Liver (tissue), 8 donors: ENCODE measurements at regions not wholly inside any gene's neighbourhood (a gene's known extent, or its start where the extent isn't known, plus 50 kb on each side); places are given as distances from the start of the nearest gene placed in this dataset.
A peak's percentile ranks its signal among the peaks of the same experiment; 100 is the strongest.

Experiments used
- DNase-seq: peaks from one replicate; pipeline ENCODE4 v3.0.0-alpha.2; 2017; ENCODE audit warnings: low spot score
- H3K27ac ChIP-seq, 2 donors: one replicate each; pipeline ENCODE4 v1.7.0; 2013; ENCODE audit warnings: inconsistent platforms in 2 of 2, low read length in 2 of 2, control low read depth in 1 of 2, low read depth in 1 of 2, mild to moderate bottlenecking in 1 of 2
- H3K27me3 ChIP-seq, 4 donors: one replicate each; pipeline versions ENCODE4 v1.6.1 to v1.7.0; 2013; ENCODE audit warnings: low read length in 3 of 4, inconsistent platforms in 1 of 4, mild to moderate bottlenecking in 1 of 4, moderate library complexity in 1 of 4; ENCODE audit not compliant: control insufficient read depth in 4 of 4, insufficient read depth in 4 of 4
- H3K36me3 ChIP-seq, 4 donors: one replicate each; pipeline versions ENCODE4 v1.6.1 to v1.7.0; 2013; ENCODE audit warnings: low read length in 3 of 4, mild to moderate bottlenecking in 3 of 4, low read depth in 1 of 4, moderate library complexity in 1 of 4; ENCODE audit not compliant: control insufficient read depth in 4 of 4, insufficient read depth in 3 of 4
- H3K4me1 ChIP-seq, 4 donors: one replicate each; pipeline versions ENCODE4 v1.6.1 to v1.7.0; 2013; ENCODE audit warnings: low read length in 3 of 4, mild to moderate bottlenecking in 3 of 4, moderate library complexity in 1 of 4; ENCODE audit not compliant: control insufficient read depth in 4 of 4, insufficient read depth in 4 of 4
- H3K4me3 ChIP-seq, 3 donors: one replicate each; pipeline versions ENCODE4 v1.6.1 to v1.7.0; 2013; ENCODE audit warnings: low read length in 3 of 3, control low read depth in 1 of 3, low read depth in 1 of 3, mild to moderate bottlenecking in 1 of 3
- H3K9ac ChIP-seq, 2 donors: one replicate each; pipeline ENCODE4 v1.7.0; 2013; ENCODE audit warnings: low read length in 2 of 2, mild to moderate bottlenecking in 2 of 2, moderate library complexity in 2 of 2, control low read depth in 1 of 2, low read depth in 1 of 2
- H3K9me3 ChIP-seq, 4 donors: one replicate each; pipeline versions ENCODE4 v1.6.1 to v1.7.0; 2013; ENCODE audit warnings: low read length in 3 of 4; ENCODE audit not compliant: control insufficient read depth in 4 of 4
- EGR1 ChIP-seq, 2 donors: IDR thresholded peaks; 2 replicates each; pipeline ENCODE4 v1.6.1; 2016 to 2018; ENCODE audit warnings: antibody characterized with exemption in 2 of 2, low read depth in 2 of 2
- FOXA2 ChIP-seq: IDR thresholded peaks from 2 replicates; pipeline ENCODE4 v1.6.1; 2016; ENCODE audit warnings: antibody characterized with exemption
- GABPA ChIP-seq, 2 donors: IDR thresholded peaks in 1 of 2; conservative IDR thresholded peaks in 1 of 2; 2 replicates each; pipeline ENCODE4 v1.6.1; 2016; ENCODE audit warnings: antibody characterized with exemption in 2 of 2, mild to moderate bottlenecking in 1 of 2, moderate library complexity in 1 of 2
- HNF4A ChIP-seq, 2 donors: conservative IDR thresholded peaks; 2 replicates each; pipeline ENCODE4 v1.6.1; 2016; ENCODE audit warnings: antibody characterized with exemption in 2 of 2, mild to moderate bottlenecking in 2 of 2
- JUND ChIP-seq, 2 donors: IDR thresholded peaks; 2 replicates each; pipeline ENCODE4 v1.6.1; 2016; ENCODE audit warnings: antibody characterized with exemption in 2 of 2
- RAD21 ChIP-seq, 2 donors: IDR thresholded peaks; 2 replicates each; pipeline ENCODE4 v1.6.1; 2016; ENCODE audit warnings: antibody characterized with exemption in 2 of 2, mild to moderate bottlenecking in 2 of 2
- SP1 ChIP-seq: IDR thresholded peaks from 2 replicates; pipeline ENCODE4 v1.6.1; 2018; ENCODE audit warnings: antibody characterized with exemption, mild to moderate bottlenecking
- TAF1 ChIP-seq: conservative IDR thresholded peaks from 2 replicates; pipeline ENCODE4 v1.6.1; 2016; ENCODE audit warnings: antibody characterized with exemption, mild to moderate bottlenecking
- YY1 ChIP-seq: IDR thresholded peaks from 2 replicates; pipeline ENCODE4 v1.6.1; 2016; ENCODE audit warnings: antibody characterized with exemption, mild to moderate bottlenecking
- WGBS: extraction: QIAGEN DNeasy Blood & Tissue Kit; methylation state at CpG from one replicate; pipeline ENCODE4 v1.1.7; 2013; 5-methylcytosine and 5-hydroxymethylcytosine counted together
- TF ChIP-seq, protein P1 (sequence below): IDR thresholded peaks from 2 replicates; pipeline ENCODE4 v1.6.1; 2016; ENCODE audit warnings: antibody characterized with exemption, mild to moderate bottlenecking
- TF ChIP-seq, protein P2 (sequence below): IDR thresholded peaks from 2 replicates; pipeline ENCODE4 v1.6.1; 2016; ENCODE audit warnings: antibody characterized with exemption
- TF ChIP-seq, protein P3 (sequence below): fragments of 150-350 bp; IDR thresholded peaks from 2 replicates; pipeline ENCODE4 v1.5.1; 2017; ENCODE audit warnings: improper control_type of control experiment, low read depth, low read length; ENCODE audit not compliant: missing input control
- TF ChIP-seq, protein P4 (sequence below): IDR thresholded peaks from 2 replicates; pipeline ENCODE4 v1.6.1; 2016; ENCODE audit warnings: antibody characterized with exemption
- TF ChIP-seq, protein P5 (sequence below): IDR thresholded peaks from 2 replicates; pipeline ENCODE4 v1.6.1; 2016; ENCODE audit warnings: antibody characterized with exemption
- donor health status: healthy.
- donor health status: healthy.
- donor health status: healthy.
- donor health status: healthy.
- donor health status: healthy.

DNA sequence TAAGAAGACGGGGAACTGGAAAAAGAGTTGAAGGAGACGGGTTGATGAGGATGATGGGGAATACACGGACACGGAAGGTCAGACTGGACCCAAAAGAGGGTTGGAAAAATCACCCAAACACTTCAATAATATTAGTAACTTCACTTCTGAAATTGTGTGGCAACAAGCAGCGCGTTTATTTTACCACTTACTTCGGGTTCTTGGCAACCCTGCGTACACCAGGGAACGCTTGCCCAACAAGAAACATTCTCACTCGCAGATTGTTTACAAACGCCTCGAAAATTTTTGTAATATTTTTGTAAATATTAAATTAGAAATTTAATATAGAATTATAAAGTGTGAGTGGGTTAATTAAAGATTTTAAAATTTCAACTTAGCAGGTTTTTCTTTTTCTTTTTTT lies 99.5 kb downstream of the CEBPB start (continued):
- TF ChIP-seq, protein P1, sequence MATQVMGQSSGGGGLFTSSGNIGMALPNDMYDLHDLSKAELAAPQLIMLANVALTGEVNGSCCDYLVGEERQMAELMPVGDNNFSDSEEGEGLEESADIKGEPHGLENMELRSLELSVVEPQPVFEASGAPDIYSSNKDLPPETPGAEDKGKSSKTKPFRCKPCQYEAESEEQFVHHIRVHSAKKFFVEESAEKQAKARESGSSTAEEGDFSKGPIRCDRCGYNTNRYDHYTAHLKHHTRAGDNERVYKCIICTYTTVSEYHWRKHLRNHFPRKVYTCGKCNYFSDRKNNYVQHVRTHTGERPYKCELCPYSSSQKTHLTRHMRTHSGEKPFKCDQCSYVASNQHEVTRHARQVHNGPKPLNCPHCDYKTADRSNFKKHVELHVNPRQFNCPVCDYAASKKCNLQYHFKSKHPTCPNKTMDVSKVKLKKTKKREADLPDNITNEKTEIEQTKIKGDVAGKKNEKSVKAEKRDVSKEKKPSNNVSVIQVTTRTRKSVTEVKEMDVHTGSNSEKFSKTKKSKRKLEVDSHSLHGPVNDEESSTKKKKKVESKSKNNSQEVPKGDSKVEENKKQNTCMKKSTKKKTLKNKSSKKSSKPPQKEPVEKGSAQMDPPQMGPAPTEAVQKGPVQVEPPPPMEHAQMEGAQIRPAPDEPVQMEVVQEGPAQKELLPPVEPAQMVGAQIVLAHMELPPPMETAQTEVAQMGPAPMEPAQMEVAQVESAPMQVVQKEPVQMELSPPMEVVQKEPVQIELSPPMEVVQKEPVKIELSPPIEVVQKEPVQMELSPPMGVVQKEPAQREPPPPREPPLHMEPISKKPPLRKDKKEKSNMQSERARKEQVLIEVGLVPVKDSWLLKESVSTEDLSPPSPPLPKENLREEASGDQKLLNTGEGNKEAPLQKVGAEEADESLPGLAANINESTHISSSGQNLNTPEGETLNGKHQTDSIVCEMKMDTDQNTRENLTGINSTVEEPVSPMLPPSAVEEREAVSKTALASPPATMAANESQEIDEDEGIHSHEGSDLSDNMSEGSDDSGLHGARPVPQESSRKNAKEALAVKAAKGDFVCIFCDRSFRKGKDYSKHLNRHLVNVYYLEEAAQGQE = no peak
- TF ChIP-seq JUND (IDR thresholded peaks at IDR 0.05) = no peak
- TF ChIP-seq, protein P2, sequence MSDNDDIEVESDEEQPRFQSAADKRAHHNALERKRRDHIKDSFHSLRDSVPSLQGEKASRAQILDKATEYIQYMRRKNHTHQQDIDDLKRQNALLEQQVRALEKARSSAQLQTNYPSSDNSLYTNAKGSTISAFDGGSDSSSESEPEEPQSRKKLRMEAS = no peak

DNA sequence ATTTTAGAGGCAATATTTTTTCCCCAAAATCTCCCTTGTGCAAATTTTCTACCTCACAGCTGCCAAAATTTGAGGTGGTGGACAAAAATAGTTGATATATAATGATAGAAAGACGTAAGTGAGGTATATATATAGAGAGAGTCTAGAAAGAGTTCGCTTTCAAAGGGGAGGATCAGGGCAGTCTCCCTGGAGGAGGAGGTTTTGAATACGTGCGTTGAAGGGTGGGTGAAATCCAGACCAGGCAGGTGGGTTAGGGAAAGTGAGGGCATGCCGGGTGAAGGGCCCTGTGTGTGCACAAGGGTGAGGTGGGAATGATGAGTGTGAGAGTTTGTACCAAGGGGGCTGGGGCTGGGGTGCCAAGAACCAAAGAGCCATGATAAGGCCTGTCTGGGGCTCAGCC lies 100.2 kb downstream of the CEBPB start:
- no peak for DNase-seq
- Histone ChIP-seq H3K27me3 (no peaks in the 10 kb centered on the region), H3K4me3 (no peak overlapping the region), H3K27ac (peak overlapping the region; percentile 48 to 92), H3K36me3 (no peaks in the 10 kb centered on the region), H3K9me3 (no peaks in the 10 kb centered on the region), H3K4me1 (peaks cover 7 to 34% (median 22%) of the 10 kb centered on the region in 4 donors), H3K9ac (no peak overlapping the region)
- no peak for TF ChIP-seq TAF1
- TF ChIP-seq, protein P2 = no peak
- no peak for TF ChIP-seq GABPA (IDR thresholded peaks at IDR 0.05 in 1 of 2, conservative IDR thresholded peaks at IDR 0.05 in 1 of 2)
- no peak for TF ChIP-seq EGR1 (IDR thresholded peaks at IDR 0.05; ENCODE audit: low read depth in 2 of 2)
- WGBS = 96% methylated on average over 5 of the region's 5 CpGs

DNA sequence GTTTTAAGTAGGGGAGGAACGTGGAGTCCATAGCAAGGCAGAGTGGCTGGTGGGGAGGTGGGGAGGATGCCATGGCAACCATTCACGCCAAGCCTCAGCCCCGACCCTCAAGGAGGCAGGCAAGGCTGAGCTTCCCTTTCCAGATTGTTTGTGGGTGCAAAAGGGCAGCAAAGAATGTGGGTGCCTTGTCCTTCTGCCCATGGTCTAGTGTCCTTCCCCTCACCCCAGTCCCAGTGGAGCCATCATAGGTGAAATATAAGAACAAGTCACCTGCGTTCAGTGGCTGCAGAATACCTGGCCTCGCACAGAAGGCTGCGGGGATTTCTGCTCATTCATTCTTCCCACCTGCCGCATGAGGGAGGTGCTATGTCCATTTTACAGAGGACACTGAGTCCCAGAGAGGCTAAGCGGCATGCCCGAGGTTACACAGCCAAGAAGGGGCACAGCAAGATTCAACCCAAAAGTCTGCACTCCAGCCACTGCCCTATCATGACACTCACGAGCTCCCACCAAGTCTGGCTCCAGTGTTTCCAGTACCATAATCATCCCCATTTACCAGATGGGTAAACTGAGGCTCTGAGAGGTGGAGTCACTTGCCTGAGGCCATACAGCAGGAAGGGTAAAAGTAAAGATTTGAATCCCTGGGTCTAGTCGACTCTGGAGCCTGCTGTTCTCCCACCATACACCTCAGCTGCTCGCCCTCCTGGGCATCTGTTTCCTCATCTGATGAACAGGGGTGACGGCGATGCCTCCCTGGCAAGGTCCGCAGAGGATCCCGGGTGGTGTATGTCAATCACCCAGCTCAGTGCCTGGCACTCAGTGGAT lies 100.8 kb downstream of the CEBPB start:
- TF ChIP-seq HNF4A (conservative IDR thresholded peaks at IDR 0.05) = no peak
- TF ChIP-seq, protein P3, sequence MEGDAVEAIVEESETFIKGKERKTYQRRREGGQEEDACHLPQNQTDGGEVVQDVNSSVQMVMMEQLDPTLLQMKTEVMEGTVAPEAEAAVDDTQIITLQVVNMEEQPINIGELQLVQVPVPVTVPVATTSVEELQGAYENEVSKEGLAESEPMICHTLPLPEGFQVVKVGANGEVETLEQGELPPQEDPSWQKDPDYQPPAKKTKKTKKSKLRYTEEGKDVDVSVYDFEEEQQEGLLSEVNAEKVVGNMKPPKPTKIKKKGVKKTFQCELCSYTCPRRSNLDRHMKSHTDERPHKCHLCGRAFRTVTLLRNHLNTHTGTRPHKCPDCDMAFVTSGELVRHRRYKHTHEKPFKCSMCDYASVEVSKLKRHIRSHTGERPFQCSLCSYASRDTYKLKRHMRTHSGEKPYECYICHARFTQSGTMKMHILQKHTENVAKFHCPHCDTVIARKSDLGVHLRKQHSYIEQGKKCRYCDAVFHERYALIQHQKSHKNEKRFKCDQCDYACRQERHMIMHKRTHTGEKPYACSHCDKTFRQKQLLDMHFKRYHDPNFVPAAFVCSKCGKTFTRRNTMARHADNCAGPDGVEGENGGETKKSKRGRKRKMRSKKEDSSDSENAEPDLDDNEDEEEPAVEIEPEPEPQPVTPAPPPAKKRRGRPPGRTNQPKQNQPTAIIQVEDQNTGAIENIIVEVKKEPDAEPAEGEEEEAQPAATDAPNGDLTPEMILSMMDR = no peak
- TF ChIP-seq, protein P4, sequence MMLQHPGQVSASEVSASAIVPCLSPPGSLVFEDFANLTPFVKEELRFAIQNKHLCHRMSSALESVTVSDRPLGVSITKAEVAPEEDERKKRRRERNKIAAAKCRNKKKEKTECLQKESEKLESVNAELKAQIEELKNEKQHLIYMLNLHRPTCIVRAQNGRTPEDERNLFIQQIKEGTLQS = no peak
- TF ChIP-seq SP1 = no peak
- TF ChIP-seq FOXA2 = no peak
- no peak for TF ChIP-seq RAD21 (IDR thresholded peaks at IDR 0.05)
- no peak for TF ChIP-seq YY1
- TF ChIP-seq JUND (IDR thresholded peaks at IDR 0.05) = no peak
- TF ChIP-seq, protein P5, sequence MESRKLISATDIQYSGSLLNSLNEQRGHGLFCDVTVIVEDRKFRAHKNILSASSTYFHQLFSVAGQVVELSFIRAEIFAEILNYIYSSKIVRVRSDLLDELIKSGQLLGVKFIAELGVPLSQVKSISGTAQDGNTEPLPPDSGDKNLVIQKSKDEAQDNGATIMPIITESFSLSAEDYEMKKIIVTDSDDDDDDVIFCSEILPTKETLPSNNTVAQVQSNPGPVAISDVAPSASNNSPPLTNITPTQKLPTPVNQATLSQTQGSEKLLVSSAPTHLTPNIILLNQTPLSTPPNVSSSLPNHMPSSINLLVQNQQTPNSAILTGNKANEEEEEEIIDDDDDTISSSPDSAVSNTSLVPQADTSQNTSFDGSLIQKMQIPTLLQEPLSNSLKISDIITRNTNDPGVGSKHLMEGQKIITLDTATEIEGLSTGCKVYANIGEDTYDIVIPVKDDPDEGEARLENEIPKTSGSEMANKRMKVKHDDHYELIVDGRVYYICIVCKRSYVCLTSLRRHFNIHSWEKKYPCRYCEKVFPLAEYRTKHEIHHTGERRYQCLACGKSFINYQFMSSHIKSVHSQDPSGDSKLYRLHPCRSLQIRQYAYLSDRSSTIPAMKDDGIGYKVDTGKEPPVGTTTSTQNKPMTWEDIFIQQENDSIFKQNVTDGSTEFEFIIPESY = no peak
- no peaks in the 10 kb centered on the region for H3K9me3 ChIP-seq
- no peaks in the 10 kb centered on the region for H3K36me3 ChIP-seq
- DNase-seq = no peak
- H3K4me1 ChIP-seq = peaks cover 7 to 38% (median 24%) of the 10 kb centered on the region in 4 donors
- H3K27ac ChIP-seq = peak overlapping the region; percentile 81 to 92
- H3K27me3 ChIP-seq = no peaks in the 10 kb centered on the region
- H3K9ac ChIP-seq = no peak overlapping the region
- H3K4me3 ChIP-seq = no peak overlapping the region
- 85% methylated on average over 16 of the region's 16 CpGs for WGBS
